ENCODE measurements at regions not wholly inside any gene's neighbourhood (a gene's known extent, or its start where the extent isn't known, plus 50 kb on each side); places are given as distances from the start of the nearest gene placed in this dataset.

DNA sequence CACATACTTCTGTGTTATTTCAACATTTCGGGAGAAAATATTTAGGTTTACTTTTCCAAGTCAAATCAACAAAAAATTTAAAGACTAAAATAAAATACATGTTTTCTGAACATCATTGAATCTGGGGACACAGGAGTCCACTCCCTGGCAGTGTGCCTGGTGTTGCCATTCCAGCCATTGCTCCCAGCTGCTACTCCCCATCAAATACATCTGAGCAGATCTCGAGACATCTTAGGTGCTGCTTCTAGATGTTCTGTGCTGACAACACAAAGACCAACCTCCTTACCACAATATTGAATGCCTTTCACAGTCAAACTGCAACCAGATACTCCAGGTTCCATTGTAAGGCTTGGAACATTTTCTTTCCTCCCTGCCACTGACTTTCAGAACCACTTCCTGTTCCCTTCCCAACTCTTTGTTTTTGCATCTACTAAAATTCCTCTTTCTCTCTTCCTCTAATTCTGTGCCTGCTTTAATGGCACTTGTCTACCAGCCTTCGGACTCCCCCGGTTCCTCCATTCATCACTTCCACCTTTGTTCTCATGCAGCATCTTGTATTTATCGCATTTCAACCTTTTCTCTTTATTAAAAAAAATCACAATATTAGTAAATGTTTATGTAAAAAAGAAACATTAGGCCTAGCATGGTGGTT lies 81.1 kb upstream of the SLC4A7 start (continued):
- TF ChIP-seq, protein P1, sequence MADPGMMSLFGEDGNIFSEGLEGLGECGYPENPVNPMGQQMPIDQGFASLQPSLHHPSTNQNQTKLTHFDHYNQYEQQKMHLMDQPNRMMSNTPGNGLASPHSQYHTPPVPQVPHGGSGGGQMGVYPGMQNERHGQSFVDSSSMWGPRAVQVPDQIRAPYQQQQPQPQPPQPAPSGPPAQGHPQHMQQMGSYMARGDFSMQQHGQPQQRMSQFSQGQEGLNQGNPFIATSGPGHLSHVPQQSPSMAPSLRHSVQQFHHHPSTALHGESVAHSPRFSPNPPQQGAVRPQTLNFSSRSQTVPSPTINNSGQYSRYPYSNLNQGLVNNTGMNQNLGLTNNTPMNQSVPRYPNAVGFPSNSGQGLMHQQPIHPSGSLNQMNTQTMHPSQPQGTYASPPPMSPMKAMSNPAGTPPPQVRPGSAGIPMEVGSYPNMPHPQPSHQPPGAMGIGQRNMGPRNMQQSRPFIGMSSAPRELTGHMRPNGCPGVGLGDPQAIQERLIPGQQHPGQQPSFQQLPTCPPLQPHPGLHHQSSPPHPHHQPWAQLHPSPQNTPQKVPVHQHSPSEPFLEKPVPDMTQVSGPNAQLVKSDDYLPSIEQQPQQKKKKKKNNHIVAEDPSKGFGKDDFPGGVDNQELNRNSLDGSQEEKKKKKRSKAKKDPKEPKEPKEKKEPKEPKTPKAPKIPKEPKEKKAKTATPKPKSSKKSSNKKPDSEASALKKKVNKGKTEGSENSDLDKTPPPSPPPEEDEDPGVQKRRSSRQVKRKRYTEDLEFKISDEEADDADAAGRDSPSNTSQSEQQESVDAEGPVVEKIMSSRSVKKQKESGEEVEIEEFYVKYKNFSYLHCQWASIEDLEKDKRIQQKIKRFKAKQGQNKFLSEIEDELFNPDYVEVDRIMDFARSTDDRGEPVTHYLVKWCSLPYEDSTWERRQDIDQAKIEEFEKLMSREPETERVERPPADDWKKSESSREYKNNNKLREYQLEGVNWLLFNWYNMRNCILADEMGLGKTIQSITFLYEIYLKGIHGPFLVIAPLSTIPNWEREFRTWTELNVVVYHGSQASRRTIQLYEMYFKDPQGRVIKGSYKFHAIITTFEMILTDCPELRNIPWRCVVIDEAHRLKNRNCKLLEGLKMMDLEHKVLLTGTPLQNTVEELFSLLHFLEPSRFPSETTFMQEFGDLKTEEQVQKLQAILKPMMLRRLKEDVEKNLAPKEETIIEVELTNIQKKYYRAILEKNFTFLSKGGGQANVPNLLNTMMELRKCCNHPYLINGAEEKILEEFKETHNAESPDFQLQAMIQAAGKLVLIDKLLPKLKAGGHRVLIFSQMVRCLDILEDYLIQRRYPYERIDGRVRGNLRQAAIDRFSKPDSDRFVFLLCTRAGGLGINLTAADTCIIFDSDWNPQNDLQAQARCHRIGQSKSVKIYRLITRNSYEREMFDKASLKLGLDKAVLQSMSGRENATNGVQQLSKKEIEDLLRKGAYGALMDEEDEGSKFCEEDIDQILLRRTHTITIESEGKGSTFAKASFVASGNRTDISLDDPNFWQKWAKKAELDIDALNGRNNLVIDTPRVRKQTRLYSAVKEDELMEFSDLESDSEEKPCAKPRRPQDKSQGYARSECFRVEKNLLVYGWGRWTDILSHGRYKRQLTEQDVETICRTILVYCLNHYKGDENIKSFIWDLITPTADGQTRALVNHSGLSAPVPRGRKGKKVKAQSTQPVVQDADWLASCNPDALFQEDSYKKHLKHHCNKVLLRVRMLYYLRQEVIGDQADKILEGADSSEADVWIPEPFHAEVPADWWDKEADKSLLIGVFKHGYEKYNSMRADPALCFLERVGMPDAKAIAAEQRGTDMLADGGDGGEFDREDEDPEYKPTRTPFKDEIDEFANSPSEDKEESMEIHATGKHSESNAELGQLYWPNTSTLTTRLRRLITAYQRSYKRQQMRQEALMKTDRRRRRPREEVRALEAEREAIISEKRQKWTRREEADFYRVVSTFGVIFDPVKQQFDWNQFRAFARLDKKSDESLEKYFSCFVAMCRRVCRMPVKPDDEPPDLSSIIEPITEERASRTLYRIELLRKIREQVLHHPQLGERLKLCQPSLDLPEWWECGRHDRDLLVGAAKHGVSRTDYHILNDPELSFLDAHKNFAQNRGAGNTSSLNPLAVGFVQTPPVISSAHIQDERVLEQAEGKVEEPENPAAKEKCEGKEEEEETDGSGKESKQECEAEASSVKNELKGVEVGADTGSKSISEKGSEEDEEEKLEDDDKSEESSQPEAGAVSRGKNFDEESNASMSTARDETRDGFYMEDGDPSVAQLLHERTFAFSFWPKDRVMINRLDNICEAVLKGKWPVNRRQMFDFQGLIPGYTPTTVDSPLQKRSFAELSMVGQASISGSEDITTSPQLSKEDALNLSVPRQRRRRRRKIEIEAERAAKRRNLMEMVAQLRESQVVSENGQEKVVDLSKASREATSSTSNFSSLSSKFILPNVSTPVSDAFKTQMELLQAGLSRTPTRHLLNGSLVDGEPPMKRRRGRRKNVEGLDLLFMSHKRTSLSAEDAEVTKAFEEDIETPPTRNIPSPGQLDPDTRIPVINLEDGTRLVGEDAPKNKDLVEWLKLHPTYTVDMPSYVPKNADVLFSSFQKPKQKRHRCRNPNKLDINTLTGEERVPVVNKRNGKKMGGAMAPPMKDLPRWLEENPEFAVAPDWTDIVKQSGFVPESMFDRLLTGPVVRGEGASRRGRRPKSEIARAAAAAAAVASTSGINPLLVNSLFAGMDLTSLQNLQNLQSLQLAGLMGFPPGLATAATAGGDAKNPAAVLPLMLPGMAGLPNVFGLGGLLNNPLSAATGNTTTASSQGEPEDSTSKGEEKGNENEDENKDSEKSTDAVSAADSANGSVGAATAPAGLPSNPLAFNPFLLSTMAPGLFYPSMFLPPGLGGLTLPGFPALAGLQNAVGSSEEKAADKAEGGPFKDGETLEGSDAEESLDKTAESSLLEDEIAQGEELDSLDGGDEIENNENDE (IDR thresholded peaks at IDR 0.05; ENCODE audit: insufficient replicate concordance, low read length): no peak
- no peak for TF ChIP-seq KDM1A (IDR thresholded peaks at IDR 0.05; ENCODE audit: borderline replicate concordance, low read length)

All from H1 (cell line).